ENCODE measurements at regions not wholly inside any gene's neighbourhood (a gene's known extent, or its start where the extent isn't known, plus 50 kb on each side); places are given as distances from the start of the nearest gene placed in this dataset.

- no peak for TF ChIP-seq CTCF (IDR thresholded peaks at IDR 0.05; ENCODE audit: control extremely low read depth, extremely low read depth, low read depth, missing control alignments)
- POLR2A ChIA-PET: interaction anchor here (0.7 kb wide), 1 partner anchor 1093 kb away, joined by 3 read pairs; no protein-coding TSS in a partner anchor
- DNase-seq (ENCODE audit: extremely low spot score): no peak
- CTCF ChIA-PET: interaction anchor here (1.7 kb wide), 1 partner anchor 10 kb away, joined by 5 read pairs; no protein-coding TSS in a partner anchor
Observed at GRCh38 chr5:2303431-2304100, 420.8 kb upstream of the IRX4 start.

DNA sequence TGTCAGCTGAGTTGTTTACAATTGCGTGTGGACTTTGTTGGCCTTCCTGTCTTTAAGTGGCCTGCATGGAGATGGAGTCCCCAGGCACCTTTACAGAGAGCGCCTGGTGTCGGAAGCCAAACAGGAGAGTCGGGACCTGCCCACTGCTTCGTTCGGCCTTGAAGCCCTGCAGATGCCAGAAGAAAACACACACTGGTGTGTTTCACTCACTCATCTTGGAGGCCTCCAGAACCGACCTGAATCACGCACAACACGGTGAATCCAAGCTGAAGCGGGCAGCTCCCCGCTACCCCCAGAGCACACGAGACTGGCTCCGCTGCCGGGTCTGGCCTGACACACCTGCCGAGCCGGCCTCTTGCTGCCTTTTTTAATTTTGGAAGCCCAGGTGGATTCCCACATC lies 419.4 kb upstream of the IRX4 start:
- POLR2A ChIA-PET: no interaction called here
- TF ChIP-seq CTCF (IDR thresholded peaks at IDR 0.05; ENCODE audit: control extremely low read depth, extremely low read depth, low read depth, missing control alignments): no peak
- CTCF ChIA-PET: interaction anchor here (1.7 kb wide), 1 partner anchor 9 kb away, joined by 5 read pairs; no protein-coding TSS in a partner anchor
- no peak for DNase-seq (ENCODE audit: extremely low spot score)

GRCh38 chr5:2300861-2301574 lies 418.3 kb upstream of the IRX4 start:
- ChIA-PET POLR2A (no interaction called here), CTCF (no interaction called here)
- no peak for TF ChIP-seq CTCF (IDR thresholded peaks at IDR 0.05; ENCODE audit: control extremely low read depth, extremely low read depth, low read depth, missing control alignments)
- no peak for DNase-seq (ENCODE audit: extremely low spot score)

DNA sequence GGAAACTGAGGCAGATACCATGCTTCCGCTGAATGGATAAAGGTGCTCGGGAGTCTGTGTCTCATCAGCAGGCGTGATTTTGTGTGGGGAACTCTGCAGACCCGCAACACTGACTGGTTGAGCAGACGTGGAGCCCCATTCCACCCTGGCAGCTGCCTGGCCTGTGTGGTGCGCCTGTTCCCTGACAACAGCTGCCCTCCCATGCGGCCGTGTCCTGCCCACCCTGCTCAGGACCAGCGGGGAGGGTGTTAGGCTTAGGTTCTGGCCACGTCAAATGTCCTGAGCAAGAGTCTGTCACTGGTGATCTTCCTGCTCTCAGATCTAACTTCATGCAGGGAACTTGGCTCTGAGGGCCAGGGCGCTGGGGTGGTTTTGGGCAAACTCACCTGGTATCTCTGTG lies 417.7 kb upstream of the IRX4 start:
- ChIA-PET POLR2A (no interaction called here), CTCF (no interaction called here)
- no peak for DNase-seq (ENCODE audit: extremely low spot score)
- TF ChIP-seq CTCF (IDR thresholded peaks at IDR 0.05; ENCODE audit: control extremely low read depth, extremely low read depth, low read depth, missing control alignments): no peak

- DNase-seq (ENCODE audit: extremely low spot score): no peak
- POLR2A ChIA-PET: no interaction called here
- CTCF ChIA-PET: no interaction called here
- TF ChIP-seq CTCF (IDR thresholded peaks at IDR 0.05; ENCODE audit: control extremely low read depth, extremely low read depth, low read depth, missing control alignments): no peak
Observed at GRCh38 chr5:2299388-2300220, 416.9 kb upstream of the IRX4 start.

DNA sequence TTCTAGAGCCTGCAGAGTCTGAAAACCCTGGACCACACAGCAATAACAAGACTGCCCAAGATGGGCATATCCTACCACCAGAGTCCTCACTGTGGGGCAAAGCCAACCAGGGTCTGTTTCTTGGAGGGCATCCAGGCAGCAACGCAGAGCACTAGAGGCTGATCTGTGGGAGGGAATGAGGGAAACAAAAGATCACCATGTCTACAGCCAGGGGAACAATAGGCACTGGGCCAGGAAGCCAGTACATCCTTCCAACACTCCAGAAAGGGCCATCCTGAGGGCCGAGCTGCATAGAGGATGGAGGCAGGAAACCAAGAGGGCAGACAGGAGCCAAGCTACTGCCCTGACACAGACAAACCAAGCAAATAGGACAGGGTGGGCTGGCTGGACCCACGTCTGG lies 416.1 kb upstream of the IRX4 start:
- ChIA-PET CTCF (no interaction called here), POLR2A (no interaction called here)
- no peak for TF ChIP-seq CTCF (IDR thresholded peaks at IDR 0.05; ENCODE audit: control extremely low read depth, extremely low read depth, low read depth, missing control alignments)
- DNase-seq (ENCODE audit: extremely low spot score): no peak
